GM12892 (cell line): ENCODE measurements at regions not wholly inside any gene's neighbourhood (a gene's known extent, or its start where the extent isn't known, plus 50 kb on each side); places are given as distances from the start of the nearest gene placed in this dataset.

Experiments used
- DNase-seq: peaks from one replicate; pipeline ENCODE4 v3.0.0; 2011; ENCODE audit not compliant: insufficient read length
- FAIRE-seq: peaks from 2 replicates; lab custom pipeline; 2011; peaks lifted over from hg19 to GRCh38; lab: Jason Lieb, UNC
- POLR2A ChIP-seq: IDR thresholded peaks from 2 replicates; pipeline ENCODE4 v1.6.1; 2011; ENCODE audit warnings: low read depth, low read length, control low read depth
- POLR2AphosphoS5 ChIP-seq: IDR thresholded peaks from 2 replicates; pipeline ENCODE4 v1.6.1; 2011; ENCODE audit warnings: low read depth, low read length, control low read depth
- TAF1 ChIP-seq: IDR thresholded peaks from 2 replicates; pipeline ENCODE4 v1.6.1; 2011; ENCODE audit warnings: low read depth, mild to moderate bottlenecking, control low read depth, low read length, borderline replicate concordance

DNA sequence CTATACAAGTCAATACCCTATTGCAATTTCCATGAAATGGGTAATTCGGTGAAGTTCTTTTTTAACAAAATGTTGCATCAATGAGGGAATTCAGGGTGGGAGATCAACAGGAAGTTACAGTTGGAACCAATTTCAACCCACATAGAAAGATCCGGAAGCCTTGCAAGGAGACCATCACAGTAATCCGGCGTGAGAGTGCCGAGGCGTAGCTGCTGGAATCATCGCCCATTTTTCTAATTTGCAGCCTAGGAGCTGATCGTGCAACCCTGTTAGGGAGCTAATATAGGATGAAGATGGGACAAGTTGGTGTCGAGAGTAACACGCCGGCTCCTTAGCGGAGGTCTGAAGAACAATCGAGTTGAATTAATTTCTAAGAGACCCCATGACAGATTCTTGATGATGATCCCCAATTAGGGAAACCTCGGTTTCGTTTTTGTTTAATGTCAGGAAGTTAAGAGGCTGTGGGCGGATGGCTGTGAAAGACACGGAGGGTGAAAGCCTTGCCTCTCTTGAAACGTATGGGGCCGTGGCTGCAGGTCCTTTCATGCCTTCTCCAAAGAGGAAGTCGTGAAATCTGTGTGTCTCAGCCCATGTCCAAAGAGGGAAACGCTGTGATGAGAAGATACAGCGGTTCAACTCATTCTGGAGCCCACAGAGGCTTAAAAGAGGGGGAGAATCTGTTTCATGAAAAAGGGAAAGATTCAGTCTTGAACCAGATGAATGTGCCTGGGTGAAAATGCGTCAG, 51.2 kb upstream of the CARD11 start:
- DNase-seq (peak; percentile 38), FAIRE-seq (peak; percentile 81)
- TF ChIP-seq TAF1 = no peak
- TF ChIP-seq POLR2A = 0 out of 2 replicates have a peak, but pooled peaks have one; percentile 46
- no peak for TF ChIP-seq POLR2AphosphoS5

DNA sequence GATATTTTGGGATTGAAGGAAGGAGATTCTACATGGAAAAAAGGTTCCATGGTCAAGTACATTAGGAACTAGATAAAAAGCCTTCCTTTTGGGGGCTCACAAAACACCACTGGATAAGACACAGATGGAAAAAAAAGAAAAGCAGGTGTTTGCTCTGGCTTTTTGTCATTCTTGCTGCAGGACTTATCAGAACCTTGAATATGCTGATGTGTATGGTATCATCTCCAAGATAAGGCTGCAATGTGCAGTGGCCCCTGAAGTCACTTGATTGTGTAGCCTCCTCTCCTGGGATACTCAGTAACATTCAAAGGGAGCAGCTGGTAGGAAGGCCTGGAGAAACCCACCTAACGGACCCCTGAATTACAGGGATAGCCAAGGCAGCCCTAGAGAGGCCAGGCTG, 54.1 kb upstream of the CARD11 start:
- no peak for FAIRE-seq
- no peak for DNase-seq
- no peak for TF ChIP-seq TAF1
- TF ChIP-seq POLR2AphosphoS5 = no peak
- no peak for TF ChIP-seq POLR2A

DNA sequence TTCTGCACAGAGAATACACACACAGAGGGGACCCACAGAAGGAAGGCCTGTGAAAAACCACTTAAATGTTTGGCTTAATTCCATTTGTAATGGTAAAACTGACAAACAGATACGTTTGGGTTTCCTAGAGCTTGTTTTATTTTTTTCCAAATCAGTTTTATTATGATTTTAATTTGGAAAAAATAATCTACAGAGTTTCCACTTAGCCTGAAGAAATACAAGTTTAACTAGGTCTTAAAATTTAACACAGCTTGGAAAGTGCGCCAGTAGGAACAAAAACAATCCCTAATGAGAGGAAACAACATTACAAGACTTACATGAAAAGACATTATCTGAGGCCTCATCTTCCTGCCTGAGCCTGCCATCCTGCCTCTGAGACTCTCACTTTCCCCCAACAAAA, 58.5 kb upstream of the CARD11 start:
- FAIRE-seq = no peak
- no peak for DNase-seq
- TF ChIP-seq TAF1 (no peak), POLR2AphosphoS5 (no peak), POLR2A (no peak)

DNA sequence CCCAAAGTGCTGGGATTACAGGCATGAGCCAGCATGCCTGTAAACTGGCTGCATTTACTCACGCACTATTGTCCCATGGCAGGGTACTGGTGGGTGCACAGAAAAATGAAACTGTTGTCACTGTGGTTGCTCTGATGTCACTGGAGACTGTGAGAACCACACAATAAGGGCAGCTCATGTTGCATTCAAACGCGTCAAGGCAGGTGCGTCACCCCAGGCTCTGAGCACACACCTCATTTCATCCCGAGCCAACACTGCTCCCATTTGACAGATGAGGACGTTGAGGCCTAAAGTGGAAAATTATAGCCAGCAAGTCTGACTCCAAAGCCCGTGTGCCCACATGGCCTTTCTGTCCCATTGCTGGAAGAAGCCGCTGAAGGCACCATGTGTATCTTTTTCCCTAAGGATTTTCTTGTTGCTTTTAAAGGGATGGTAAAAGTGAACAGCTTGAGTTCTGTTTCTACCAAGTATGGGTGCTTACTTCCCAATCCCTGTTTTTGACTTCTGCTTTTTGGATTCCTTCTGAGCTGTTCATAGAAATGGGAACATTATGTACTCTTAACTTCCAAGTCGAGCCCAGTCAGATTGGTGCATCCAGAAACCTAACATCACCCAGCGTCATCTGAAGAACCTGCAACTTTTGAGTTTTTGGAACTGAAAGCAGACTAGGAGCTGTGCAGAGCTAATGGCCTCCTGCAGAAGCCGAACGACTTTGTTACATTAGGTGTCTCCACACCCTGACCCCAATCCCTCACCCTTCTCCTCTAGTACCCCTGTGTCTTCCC, 60.1 kb upstream of the CARD11 start:
- DNase-seq (no peak), FAIRE-seq (no peak)
- TF ChIP-seq TAF1 = no peak
- no peak for TF ChIP-seq POLR2A
- TF ChIP-seq POLR2AphosphoS5 = no peak

DNA sequence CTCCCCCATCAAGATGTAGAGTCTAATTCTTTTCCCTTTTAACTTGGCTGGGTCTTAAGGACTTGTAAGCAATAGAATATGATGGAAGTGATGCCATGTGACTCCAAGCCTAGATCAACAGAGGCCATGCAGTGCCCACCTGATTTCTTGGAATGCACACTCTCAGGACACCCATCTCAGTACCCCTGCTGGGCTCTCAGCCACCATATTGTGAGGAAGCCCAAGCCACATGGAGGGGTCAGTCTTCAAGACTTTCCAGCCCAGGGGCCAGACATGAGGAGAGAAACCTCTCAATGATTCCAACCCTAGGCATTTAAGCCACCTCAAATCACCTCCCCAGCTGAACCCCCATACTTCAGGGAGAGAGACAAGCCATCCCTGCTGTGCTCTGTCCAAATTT, 62.2 kb upstream of the CARD11 start:
- FAIRE-seq = no peak
- TF ChIP-seq POLR2A = no peak
- no peak for TF ChIP-seq POLR2AphosphoS5
- no peak for TF ChIP-seq TAF1

DNA sequence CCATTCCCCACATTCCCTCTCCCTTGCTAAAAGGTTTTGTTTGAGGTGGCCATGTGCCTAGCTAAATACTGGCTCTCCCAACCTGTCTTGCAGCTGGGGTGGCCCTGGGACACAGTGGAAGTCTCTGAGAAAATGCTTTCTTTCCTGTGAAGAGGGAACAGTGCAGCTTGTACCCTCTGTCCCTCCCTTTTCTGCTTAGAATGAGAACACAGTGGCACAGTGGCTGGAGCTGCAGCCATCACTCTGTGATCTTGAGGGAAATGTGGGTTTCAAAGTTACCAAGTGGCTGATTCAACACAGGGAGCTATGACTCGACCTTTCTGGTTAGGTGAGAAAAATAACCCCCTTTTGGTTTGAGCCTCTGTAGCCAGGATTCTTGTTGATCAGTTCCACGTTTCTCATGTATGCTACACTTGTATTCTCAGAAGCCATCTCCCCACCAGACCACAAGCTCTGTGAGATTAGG, 62.7 kb upstream of the CARD11 start:
- TF ChIP-seq POLR2A = no peak
- TF ChIP-seq POLR2AphosphoS5 = no peak
- no peak for TF ChIP-seq TAF1
- FAIRE-seq (no peak), DNase-seq (no peak)

More for the DNA sequence above, 62.2 kb upstream of the CARD11 start:
- no peak for DNase-seq

DNA sequence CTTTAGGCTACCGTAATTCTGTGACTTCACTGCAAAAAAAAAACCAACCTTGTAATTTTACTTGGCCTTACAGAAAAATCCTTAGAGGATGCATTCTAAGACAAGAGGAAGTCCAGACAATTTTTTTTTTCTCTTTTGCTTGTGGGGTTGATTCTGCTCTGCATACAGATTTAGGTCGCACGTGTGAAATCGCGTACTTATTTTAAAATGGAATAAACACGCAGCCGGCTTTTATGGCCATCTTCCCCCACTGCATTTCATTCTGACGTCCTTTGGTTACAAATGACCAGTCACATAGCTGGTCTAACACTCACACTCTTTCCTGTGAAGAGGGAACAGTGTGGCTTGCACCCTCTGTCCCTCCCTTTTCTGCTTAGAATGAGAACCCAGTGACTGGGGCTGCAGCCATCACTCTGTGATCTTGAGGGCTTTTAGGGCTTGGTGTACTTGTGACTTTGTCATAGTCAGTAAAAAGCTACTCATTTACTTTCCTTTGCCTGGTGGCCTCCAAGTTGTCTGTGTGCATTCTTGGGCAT, 63.6 kb upstream of the CARD11 start:
- DNase-seq (no peak), FAIRE-seq (no peak)
- TF ChIP-seq POLR2AphosphoS5 = no peak
- TF ChIP-seq TAF1 = no peak
- TF ChIP-seq POLR2A = no peak

DNA sequence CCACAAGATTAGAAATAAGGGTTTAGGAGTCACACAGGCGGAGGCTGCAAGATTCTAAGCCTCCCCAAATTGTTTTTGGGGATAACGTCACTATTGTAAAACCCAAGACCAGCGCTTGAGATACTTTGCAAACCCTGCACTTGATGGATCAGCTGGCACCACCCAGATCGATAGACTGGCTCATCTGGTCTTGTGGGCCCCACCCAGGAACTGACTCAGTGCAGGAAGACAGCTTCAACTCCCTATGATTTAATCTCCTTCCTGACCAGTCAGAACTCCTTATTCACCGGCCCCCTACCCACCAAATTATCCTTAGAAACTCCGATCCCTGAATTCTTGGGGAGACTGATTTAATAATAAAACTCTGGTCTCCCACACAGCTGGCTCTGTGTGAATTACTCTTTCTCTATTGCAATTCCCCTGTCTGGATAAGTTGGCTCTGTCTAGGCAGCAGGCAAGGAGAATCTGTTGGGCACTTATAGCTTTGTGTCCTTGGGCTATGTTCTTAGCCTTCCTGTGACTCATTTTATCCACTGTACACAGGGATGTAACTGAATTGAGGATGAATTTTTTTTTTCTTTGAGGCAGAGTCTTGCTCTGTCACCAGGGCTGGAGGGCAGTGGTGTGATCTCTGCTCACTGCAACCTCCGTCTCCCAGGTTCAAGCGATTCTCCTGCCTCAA, 64.4 kb upstream of the CARD11 start:
- no peak for DNase-seq
- no peak for FAIRE-seq
- TF ChIP-seq POLR2AphosphoS5 (no peak), TAF1 (no peak), POLR2A (no peak)

DNA sequence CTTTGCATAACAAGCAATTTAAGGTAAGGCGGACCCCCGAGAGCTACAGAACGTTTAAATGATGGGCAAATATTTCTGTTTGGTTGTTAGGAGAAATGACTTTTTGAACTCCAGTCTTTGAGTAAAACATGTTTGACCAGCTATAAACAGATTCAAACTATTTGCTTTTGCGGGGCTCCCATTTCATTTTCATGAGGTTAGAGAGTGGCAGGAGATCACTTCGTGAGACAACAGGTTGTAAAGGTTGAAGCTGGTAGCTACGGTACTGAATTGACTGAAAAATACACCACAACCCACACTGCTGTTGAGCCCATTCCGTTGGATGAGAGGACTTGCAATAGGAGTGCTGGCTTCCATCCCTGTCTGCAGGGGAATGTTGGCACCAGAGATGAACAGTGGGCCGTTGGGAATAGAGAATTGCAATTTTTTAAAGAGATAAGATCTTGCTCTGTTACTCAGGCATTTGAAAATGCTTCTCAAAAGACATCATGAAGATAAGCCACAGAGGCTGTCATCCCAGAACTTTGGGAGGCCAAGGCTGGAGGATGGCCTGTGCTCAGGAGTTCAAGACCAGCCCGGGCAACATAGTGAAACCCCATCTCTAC, 65.7 kb upstream of the CARD11 start:
- no peak for FAIRE-seq
- no peak for DNase-seq
- no peak for TF ChIP-seq POLR2A
- TF ChIP-seq TAF1 = no peak
- no peak for TF ChIP-seq POLR2AphosphoS5

DNA sequence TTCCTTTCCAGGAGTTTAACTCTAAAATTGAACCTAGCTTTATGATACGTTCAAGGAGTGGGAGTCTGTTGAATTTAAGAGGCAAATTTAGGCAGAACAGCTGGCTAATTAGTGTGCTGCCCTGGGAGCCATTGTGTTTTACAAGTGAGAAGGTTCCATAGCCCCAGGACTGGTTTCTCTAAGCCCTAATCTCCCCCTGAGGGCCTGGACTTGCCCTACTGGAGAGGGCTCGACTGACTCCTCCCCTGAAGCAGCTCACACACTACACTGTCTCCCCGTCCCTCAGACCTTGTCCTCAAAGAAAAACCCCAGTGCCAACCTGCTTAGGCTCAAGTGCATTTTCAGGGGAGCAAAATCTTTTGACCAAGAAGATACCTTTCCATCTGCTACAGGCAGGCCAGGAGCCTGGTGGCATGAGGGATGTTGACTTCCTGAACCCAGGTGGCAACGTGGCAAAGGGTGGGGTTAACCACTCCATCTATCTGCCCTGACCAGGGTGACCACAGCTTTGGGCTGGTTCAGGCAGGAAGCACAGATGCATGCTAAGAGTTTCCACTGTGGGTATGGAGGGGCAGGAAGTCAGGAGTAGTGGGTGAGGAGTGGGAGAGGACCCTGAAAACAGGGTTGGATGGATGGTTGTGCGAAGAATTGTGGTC, 68.9 kb upstream of the CARD11 start:
- no peak for FAIRE-seq
- TF ChIP-seq POLR2A = no peak
- no peak for TF ChIP-seq POLR2AphosphoS5
- no peak for TF ChIP-seq TAF1
- DNase-seq = no peak
